HG03103 (cell line): ENCODE measurements at regions not wholly inside any gene's neighbourhood (a gene's known extent, or its start where the extent isn't known, plus 50 kb on each side); places are given as distances from the start of the nearest gene placed in this dataset.

Experiments
- ATAC-seq: cut with Tn5 transposase; IDR thresholded peaks from one replicate; pipeline ENCODE4 v1.9.1; 2021; ENCODE audit warnings: low read depth; ENCODE audit not compliant: unreplicated experiment

DNA sequence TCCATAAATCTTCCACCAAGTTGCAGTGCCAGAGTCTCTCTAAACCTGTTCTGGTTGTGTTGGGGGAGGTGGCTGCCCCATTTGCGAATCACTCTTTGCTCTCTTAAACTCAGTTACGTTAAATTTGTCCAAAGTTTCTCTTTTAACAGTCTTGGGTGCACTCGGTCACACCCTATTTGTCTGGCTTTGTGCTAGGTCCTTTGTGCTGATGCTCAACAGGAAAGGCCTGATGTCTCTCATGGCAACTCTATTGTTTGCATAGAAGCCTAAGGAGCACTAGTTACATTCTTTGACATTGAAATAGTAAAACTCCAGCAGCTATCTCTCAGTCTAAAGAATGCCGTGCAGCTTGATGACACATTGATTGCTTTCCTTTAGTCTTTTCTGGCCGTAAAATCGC lies 105.1 kb downstream of the TRMT11 start:
- no peak for ATAC-seq

DNA sequence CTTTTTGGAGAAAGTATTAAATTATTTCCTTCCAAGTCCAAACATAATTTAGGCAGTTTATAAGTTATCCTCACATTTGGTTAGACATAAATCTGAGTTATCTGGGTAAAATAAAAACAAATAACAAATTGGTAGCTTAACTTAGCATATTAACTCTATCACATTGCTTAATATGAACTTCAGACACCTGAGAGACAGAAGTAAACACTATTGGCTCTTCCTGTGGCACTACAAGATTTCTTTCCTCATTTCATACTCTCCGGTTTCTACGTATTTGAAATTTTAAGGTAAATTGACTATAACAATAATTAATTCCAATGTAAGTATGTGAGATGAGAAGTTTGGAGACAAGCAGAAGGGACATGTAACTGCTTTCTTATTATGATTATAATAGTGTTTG lies 106.8 kb downstream of the TRMT11 start:
- ATAC-seq = no peak

DNA sequence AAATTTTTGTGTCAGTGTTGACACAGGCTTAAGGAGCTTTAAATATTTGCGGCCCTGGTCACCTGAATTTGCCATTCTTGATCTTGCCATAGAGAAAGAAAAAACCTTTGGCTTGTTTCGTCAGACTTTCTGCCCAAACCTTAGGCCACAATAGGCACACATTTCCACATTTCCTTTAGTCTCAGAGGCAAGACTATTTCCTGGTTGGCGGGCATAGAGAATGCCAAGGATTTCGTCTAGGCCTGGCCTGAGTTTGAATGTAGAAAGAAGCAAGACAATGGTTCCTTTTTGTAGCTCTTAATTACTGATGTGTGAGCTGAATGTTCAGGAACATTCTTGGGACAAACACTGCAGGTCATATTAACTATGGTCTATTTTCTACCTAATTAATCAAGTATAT lies 108.1 kb downstream of the TRMT11 start:
- no peak for ATAC-seq

DNA sequence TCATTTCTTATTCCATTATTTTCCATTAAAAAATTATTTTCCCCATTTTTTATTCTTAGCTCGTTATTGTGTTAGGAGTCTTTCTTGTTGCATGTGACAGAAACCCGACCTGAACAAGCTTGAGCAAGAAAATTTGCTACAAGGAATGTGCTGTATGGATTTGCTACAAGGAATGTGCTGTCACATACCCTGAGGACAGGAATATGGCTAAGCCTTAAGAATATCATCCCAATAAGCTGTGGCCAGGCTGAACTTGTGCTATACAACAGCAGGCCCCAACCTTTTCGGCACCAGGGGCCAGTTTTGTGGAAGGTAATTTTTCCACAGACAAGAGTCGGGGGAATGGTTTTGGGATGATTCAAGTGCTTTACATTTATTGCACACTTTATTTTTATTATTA lies 114.0 kb downstream of the TRMT11 start:
- ATAC-seq = no peak

DNA sequence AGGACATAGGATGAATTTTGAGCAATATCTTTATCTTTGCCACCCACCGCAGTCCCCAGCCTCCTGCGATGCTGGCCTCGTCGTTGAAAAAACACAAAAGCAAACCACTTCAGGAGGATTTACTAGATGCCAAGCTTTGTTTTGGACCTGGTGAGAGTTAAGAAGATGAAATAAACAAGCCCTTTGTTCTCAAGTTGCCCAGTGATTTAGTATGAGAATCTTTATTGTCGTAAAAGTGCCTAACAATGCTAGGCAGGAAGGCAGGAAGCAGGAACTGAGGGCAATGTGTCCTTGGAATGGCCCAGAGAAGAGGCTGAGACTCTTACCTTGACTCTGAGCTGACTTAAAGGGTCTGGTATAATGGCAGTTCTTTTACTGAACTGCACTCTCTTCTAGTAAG lies 116.0 kb downstream of the TRMT11 start:
- no peak for ATAC-seq

DNA sequence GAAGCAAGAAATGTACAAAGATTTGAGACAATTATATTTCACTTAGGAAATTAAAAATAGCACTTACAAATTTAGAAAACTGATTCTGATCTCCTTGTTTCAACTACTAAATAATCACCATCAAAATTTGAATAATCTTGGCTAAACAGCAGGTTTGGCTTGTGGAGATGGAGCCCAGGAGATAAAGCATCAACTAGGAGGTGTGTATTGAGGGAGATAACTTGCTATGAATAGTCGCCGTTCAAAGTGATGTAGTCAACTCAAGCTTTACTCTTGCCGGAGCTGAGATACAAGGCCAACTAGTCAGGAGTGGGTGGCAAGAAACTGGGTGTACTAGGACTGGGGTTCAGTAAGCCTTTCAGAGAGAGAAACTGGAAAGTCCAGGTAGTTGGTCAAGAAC lies 117.7 kb downstream of the TRMT11 start:
- ATAC-seq = no peak

DNA sequence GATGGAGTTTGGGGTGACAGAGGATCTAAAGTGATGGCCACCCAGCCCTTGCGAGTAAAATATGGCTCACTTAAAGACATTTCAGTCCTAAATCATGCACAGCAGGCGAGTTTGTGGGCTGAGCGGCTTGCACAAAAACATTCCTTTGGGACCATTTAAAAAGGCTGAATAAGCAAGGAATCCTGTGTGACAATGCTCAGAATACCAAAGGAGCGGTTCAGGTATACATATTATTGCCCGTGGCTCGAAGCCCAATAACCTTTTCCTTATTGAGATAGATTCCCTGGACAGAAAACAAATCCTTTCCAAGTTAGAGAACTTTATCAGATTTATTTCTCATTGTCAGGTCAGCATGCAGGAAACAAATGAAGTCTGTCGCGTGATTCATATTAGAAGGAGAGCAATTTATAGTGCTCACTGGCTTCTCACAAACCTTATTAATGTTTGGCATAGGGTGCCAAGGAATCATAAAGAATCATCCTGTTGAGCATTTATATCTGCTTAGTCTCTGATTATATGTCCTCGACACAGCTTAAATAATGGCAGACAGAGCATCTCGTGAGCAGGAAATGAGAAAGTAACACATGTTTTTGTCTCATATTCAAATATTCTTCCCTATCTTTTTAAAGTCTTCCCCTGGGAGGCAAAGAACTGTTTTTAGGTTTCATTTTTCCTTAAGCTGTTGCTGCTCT lies 121.3 kb downstream of the TRMT11 start:
- no peak for ATAC-seq

DNA sequence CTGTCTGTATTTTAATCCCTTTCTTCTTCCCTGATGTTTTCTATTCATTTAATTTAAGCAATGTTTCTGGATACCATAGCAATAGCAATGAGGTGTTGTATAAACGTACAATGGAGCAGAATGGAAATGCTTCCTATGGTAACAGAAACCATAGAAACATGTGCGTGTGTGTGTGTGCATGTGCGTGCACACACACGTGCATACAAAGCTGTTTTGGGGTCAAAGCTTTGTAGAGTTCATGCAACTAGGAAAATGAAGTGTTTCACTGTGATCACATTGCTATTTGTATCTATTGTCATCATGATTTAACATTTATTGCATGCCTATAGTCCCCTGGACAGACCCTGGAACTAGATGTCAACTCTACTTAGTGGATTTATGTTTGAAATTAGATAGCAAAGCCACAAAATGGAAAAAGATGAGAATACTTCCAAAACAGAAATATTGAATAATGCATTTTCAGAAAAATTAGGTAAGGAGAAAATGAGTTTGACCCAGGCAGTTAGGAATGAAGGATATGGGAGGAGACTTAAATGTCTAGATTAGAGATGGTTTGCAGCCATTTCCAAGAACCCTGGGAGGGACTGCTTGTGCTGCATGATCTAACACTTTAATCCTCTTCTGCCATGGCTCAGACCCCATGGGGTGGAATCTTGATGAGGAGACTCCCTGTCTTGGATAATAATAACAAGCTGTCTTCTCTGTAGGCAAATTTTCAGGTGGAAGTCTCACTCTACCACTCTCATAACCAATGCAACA lies 124.4 kb downstream of the TRMT11 start:
- ATAC-seq = no peak

DNA sequence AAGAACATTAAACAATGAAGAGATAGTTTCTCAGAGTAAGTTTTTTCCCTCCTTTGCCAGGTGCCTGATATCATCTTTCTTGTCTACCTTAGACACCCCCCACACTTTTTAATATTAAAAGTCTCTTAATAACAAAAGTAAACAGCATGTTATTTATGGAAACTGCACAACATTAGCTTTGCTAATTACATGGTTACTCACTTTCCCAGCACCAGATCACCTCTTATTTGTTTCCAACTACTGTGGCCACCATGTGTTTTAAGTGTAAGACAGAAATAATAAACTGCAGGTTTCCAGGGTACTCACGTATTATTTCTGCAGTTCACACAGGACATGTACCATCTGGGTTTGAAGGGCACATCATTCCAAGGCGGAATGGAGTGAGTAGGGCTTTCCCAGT lies 125.0 kb downstream of the TRMT11 start:
- ATAC-seq = no peak

DNA sequence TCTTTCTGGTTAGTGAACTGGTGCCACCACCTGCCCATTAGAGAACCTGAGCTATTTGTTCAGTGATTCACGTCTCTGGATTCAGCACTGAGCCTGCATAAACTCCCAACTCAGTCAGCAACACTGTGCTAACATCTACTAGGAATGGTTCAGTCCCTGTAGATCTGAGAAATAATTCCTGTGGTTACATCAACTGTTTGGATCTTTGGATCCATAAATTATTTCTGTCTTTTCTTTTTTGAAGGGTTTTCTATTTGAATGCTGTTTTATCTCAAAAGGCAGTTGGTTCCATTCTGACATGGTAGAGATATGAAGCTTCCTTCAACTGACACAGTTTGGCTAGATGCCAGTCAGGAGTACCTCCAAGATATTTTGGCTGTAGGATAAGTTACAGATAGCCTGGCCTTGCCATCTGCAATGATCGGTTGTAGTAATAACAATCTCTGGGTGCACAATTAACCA lies 125.9 kb downstream of the TRMT11 start:
- no peak for ATAC-seq

DNA sequence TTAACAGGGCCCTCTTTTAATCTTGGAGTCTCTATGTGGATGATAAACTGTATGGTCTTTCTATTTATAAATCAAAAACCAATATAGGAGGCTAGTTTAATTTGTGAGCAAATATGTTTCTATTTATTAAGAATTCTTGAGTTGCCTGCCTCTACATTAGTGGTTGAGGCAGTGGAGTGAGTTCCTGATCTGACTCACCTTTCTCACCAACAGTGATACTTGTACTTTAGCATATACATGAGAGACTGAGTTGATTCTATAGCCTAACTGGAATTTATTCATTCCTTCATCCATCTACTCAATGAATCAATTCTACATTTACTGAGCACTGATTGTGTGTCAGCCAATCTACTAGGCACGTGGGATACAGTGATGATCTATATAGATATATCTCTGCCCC lies 126.9 kb downstream of the TRMT11 start:
- ATAC-seq = no peak

DNA sequence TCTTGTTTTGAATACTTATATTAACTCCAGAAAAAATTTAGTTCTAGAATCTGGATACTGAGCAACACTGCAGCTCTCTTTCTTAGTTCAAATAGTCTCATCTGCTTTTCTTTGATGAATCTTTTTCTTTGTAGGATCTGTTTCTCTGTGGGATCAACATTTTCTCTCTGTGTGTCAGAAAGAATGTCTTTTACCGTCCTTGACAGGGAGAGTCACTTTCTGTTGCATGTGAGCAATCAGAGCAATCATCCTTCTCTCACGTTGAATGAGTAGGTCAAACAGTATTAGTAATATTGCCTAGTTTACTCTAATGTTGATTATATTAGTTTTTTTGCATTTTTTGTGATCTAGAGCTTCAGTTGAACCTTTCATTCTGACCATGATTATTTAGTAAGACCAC lies 130.9 kb downstream of the TRMT11 start:
- no peak for ATAC-seq

DNA sequence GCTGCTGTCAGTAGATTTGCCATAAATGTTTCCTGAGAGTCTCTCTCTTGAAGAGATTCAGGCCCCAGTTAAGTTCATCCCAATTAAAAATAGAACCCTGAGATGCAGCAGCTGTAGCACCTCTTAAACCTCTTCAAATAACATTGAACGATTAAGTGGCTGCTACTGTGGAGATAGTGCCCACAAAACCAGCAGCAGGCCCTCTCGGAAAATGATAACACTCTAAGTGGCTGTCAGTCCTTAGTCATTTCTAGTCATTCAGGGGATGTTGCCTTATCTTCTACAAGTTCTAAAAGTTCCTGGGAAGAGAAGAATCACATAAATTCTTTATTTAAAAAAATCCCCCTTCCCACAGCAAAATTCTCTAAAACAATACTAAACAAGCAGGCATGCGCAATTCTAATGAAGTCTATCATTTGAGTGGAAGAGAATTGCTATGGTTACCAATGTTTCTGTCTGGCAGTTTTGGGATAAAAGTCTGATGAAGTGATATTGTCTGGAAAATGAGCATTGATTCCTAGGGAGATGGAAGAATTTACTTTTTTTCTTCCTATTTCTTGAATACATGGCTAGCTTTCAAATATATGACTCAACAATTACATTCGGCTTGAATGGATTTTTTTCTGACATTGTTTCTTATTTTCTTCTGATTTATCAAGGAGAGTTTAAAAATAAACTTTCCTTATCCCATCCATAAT lies 131.9 kb downstream of the TRMT11 start:
- ATAC-seq = no peak

DNA sequence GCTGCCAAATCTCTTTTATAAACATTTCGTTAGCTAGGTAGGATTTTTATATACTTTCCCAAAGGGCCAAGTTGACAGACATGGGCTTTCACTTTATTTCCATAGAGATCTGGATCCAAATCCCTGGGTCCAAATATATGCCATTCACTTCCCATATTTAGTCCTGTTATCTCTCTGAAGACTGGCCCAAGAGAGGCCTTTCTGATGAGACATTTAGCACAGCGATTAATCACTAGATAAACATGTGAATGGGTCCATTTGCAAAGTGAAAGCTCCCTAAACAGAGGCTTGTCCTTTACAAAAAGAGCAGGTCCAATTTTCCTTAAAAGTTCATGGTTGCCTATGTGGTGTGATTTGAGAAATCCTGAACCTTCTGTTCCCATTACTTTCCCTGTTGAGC lies 132.6 kb downstream of the TRMT11 start:
- no peak for ATAC-seq

DNA sequence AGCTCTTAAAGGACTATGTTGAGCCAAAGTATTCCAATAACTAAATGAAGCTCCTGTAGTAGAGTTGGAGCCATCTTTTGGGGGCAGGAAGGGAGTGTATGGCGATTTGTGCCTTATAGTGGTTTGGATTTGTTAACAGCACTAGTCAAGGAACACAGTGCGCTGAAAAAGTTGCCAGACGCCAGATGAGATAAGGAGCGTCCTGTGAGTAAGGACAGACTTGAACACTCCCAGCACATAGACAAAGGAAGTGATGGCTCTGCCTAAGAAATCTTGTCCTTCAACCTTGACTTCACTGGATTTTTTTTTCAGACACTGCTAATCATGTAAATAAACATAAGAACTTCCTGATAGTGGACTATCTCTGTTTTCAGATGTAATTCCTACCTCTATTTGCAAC lies 136.9 kb downstream of the TRMT11 start:
- ATAC-seq = no peak

DNA sequence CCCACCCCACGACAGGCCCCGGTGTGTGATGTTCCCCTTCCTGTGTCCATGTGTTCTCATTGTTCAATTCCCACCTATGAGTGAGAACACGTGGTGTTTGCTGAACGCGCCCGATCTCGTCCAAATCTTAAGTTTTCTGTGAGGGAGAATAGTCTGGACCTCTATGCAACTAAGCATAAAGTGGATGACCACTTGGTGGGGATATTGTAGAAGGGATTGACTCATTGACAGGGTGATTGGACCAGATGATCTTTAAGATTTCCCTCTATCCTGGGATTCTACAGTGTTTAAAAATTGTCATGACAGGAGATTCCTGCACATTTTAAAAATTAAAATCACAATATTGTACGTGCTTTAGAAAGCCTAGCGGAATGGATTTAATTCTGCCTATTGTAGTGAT lies 141.3 kb downstream of the TRMT11 start:
- no peak for ATAC-seq

DNA sequence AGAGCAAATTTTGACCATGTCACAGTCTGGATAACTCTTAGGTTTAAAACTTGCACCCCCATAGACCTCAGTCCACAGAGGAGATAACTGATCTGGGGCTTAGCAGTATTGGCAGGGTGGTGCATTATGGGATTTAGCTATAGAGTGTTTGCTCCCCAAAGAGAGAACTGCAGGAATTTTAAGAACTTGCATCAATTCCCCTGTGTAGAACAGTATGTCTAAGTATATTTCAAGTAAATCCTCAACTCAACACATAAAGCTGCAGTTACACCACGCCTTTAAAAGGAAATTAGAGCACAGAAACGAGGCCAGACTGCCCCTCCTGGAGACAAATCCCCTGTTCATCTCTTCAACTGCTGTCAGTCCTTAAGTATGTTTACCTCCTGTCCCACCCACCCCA lies 144.9 kb downstream of the TRMT11 start:
- no peak for ATAC-seq

DNA sequence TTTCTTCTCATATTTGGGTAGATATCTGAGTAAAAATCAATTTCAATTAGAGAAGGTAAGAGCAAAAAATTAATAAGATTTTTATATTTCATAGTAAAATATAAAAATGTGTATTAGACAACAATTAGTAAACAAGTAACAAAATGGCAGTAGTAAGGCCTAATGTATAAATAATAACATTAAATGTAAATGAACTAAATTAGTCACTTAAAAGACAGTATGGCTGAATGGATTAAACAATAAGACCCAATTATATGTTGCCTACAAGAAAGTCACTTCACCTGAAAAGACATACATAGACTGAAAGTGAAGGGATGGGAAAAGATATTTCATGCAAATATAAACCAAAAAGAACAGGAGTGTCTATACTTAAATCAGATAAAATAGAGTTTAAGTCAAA lies 147.6 kb downstream of the TRMT11 start:
- no peak for ATAC-seq

DNA sequence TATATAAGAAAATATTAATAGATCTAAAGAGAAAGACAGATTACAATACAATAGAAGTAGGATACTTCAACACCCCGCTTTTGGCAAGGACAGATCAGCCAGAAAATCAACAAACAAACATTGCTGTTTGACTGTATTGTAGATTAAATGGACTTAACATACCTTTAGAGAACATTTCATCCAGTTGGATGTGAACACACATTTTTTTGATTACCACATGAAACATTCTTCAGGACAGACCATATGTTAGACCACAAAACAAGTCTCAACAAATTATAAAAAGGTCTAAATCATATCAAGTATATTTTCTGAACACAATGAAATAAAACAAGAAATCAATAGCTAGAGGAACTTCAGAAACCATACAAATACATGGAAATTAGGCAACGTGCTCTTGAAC lies 148.2 kb downstream of the TRMT11 start:
- no peak for ATAC-seq

DNA sequence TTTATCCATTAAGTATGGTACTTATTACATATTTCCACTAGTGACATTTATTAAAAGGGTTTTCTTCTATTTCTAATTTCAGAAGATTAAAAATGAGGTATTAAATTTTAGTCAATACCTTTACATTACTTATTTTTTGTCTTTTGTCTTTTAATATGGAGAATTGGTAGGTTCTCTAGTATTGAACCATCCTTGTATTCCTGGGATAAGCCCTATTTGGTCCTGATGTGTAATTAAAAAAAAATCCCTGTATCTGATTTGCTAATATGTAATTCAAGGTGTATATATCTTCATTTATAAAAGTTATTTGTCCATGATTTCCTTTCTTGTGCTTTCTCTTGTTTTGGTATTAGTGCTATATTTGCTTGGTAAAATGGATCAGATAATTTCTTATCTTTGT lies 153.7 kb downstream of the TRMT11 start:
- no peak for ATAC-seq

DNA sequence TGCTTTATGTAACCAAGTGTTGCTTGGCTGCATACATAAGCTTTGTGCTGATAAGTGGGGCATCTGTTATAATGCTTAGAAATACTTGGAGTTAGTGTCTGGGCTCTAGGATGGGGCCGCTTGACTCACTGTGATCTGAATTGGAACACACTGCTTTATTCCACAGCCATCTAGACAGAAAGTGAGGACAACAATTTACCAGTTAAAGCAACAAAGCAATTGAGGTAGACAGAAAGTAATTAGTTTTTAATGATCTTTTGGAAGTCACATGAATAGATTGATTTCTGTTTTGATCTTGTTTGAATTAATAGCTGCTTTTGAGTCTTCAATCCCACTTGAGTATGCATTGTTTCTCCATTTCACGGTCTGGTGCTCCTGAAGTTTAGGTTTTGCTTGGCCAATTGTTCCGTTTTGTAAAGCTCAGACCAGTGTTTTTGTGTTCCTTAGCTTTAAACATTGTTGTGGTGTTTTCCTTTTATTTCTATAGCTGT lies 157.5 kb downstream of the TRMT11 start:
- no peak for ATAC-seq

DNA sequence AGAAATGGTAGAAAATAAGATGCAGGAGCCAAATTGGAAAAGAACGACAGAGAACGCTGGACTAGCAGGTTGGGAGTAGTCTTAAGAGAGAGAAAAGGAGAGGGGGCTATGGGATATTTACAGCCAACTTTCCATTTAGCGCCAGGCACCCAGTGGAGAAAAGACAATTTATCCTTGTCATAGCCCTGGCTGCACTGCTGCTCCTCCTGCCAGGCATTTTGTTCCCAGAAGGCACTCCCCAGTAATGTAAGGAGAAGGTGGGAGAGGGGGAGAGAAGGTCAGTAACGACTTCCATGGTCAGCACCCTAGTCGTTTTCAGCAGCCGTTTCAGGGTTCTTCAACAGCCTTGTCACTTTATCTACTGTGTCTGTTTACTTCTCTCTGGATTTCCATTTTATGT lies 159.0 kb downstream of the TRMT11 start:
- ATAC-seq = no peak
